CD4-positive, alpha-beta T cell treated with Interleukin-17A for 4 hours (primary cell): ENCODE measurements at regions not wholly inside any gene's neighbourhood (a gene's known extent, or its start where the extent isn't known, plus 50 kb on each side); places are given as distances from the start of the nearest gene placed in this dataset.
"Not testable (repeated sequence)": the region's sequence is repeated elsewhere in the genome, so short reads cannot be mapped to it uniquely, and the experiment has no call there.

ENCODE experiments used
- DNase-seq: peaks from one replicate; pipeline ENCODE4 v3.0.0-alpha.2; 2020; ENCODE audit warnings: mixed read lengths

- no peak for DNase-seq
Measured at GRCh38 chr4:53863736-53864365, 200.6 kb downstream of the CHIC2 start.

- no peak for DNase-seq
Measured at GRCh38 chr4:53863158-53863557, 201.2 kb downstream of the CHIC2 start.

- no peak for DNase-seq
Measured at GRCh38 chr4:53861856-53862610, 202.4 kb downstream of the CHIC2 start.

- no peak for DNase-seq
Measured at GRCh38 chr4:53859305-53859704, 205.1 kb downstream of the CHIC2 start.

GRCh38 chr4:53858744-53859143 lies 205.7 kb downstream of the CHIC2 start:
- no peak for DNase-seq

- DNase-seq, result no peak
Measured at GRCh38 chr4:53855581-53856250, 208.7 kb downstream of the CHIC2 start.

- no peak for DNase-seq
Measured at GRCh38 chr4:53854991-53855568, 209.3 kb downstream of the CHIC2 start.

GRCh38 chr4:53852343-53852742 lies 212.1 kb downstream of the CHIC2 start:
- no peak for DNase-seq

- no peak for DNase-seq
Measured at GRCh38 chr4:53847965-53848364, 216.4 kb downstream of the CHIC2 start.

GRCh38 chr4:53844551-53844950 lies 219.9 kb downstream of the CHIC2 start:
- DNase-seq, result no peak

- no peak for DNase-seq
Measured at GRCh38 chr4:53844133-53844532, 220.3 kb downstream of the CHIC2 start.

GRCh38 chr4:53841711-53842110 lies 222.7 kb downstream of the CHIC2 start:
- DNase-seq, result no peak

- DNase-seq, result no peak
Measured at GRCh38 chr4:53840643-53841042, 223.8 kb downstream of the CHIC2 start.

- DNase-seq, result not testable (repeated sequence)
Measured at GRCh38 chr4:53833302-53834003, 231.0 kb downstream of the CHIC2 start.

- no peak for DNase-seq
Measured at GRCh38 chr4:53832549-53832948, 231.9 kb downstream of the CHIC2 start.

- no peak for DNase-seq
Measured at GRCh38 chr4:53830511-53830910, 233.9 kb downstream of the CHIC2 start.

GRCh38 chr4:53821179-53821851 lies 230.0 kb upstream of the LNX1 start:
- no peak for DNase-seq

- no peak for DNase-seq
Measured at GRCh38 chr4:53818104-53818503, 226.8 kb upstream of the LNX1 start.

GRCh38 chr4:53816561-53816960 lies 225.3 kb upstream of the LNX1 start:
- DNase-seq, result no peak

GRCh38 chr4:53815281-53815680 lies 224.0 kb upstream of the LNX1 start:
- DNase-seq, result no peak

- DNase-seq, result no peak
Measured at GRCh38 chr4:53813998-53814397, 222.7 kb upstream of the LNX1 start.

- no peak for DNase-seq
Measured at GRCh38 chr4:53810643-53811042, 219.4 kb upstream of the LNX1 start.
